H7 (cell line): ENCODE measurements at regions not wholly inside any gene's neighbourhood (a gene's known extent, or its start where the extent isn't known, plus 50 kb on each side); places are given as distances from the start of the nearest gene placed in this dataset.
"Not testable (repeated sequence)": the region's sequence is repeated elsewhere in the genome, so short reads cannot be mapped to it uniquely, and the experiment has no call there.

Experiments used
- DNase-seq: peaks from one replicate; pipeline ENCODE4 v3.0.0; 2012
- H3K27me3 ChIP-seq: 2 replicates; pipeline ENCODE4 v1.6.0; 2011; ENCODE audit warnings: mild to moderate bottlenecking, low read length; ENCODE audit not compliant: control insufficient read depth, insufficient read depth
- H3K36me3 ChIP-seq: replicated peaks from 2 replicates; pipeline ENCODE4 v1.5.1; 2011; ENCODE audit warnings: low read length; ENCODE audit not compliant: control insufficient read depth, insufficient read depth
- H3K4me3 ChIP-seq: 2 replicates; pipeline ENCODE4 v1.5.1; 2011; ENCODE audit warnings: low read depth, mild to moderate bottlenecking, control low read depth, low read length, moderate library complexity; ENCODE audit not compliant: insufficient read depth

DNA sequence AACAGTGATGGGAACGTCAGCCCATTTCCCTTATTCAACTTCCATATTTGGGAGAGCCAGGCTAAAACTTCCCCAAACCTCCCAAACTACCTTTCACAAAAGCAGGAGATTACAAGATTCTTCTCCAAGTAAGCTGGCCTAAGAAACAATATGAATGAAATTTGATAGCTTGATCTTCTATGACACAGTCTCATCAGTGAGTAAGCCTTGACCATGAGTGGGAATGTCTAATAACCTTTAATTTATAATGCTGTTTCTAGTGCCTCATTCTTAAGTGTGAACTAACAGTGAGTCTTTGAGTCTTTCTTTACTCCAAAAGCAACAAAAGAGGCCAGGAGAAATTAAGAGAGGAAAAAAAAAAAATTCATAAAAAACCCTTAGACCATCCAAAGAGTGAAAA is 1379.9 kb downstream of the EFNA5 start:
- DNase-seq = no peak
- no peaks in the 10 kb centered on the region; the same call in 1 of the 2 replicates for H3K27me3 ChIP-seq
- H3K36me3 ChIP-seq = no peaks in the 10 kb centered on the region
- no peak overlapping the region for H3K4me3 ChIP-seq

DNA sequence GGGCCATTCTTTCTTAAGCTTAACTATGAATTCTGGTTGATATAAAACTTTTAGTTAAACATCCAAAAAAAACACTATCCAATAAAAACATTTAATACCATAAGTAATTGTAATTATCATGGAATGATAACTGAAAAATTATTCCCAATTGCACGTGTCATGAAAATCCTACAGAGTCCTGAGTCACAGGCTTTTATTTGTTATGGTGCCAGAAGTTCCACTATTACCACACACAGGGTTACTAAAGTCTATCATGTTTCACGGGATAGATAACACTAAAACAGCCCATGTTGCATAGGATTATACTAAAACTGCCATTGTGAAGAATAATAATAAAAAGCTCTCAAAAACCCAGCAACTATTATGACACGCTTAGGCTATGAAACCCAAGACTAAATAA is 1381.8 kb downstream of the EFNA5 start:
- DNase-seq = no peak
- Histone ChIP-seq H3K36me3 (no peaks in the 10 kb centered on the region), H3K27me3 (no peaks in the 10 kb centered on the region), H3K4me3 (no peak overlapping the region)

DNA sequence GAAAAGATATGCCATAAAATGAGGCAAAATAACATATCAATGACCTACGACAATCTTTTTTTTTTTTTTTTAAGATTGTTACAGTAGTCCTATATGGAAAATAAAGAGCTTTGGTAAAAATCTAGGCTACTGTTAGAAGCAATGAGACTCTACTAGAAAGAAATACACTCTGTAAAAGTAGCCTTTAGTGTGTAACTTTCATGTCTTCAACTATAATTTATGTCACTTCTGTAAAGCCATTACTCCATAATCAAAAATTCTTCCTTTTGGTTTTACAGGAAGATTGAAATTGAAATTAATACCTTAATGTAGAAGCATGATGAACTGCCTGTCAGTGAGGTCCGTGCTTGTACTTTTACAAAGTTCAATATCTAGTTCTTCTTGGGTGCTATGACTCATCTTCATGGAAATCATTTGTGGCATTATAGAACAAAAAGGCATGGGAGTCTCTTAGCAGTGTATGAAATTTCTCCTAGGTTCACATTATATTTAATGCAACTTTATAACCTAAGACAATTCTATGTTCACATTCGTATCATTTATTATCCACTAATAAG is 1393.1 kb downstream of the EFNA5 start:
- Histone ChIP-seq H3K36me3 (no peaks in the 10 kb centered on the region), H3K4me3 (no peak overlapping the region), H3K27me3 (no peaks in the 10 kb centered on the region)
- no peak for DNase-seq

DNA sequence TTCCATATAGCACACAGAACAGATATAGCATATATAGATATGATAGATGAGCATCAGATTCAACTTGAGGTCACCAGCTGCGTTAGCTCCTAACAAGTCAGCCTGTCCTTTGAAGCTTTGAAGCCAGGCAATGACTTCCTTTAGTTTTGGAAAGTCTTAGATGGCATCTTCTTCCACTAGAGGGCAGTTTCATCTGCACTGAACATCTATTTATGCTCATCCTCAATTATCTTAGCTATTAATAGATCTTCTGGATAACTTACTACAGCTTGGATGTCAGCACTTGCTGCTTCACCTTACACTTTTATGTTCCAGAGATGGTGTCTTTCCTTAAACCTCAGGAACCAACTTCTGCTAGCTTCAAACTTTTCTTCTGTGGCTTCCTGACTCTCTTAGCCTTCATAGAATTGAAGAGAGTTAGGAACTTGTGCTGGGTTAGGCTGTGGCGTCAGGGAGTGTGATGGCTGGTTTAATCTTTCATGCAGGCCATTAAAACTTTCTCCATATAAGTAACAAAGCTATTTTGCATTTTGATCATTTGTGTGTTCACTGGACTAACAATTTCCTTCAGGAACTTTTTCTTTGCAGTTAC is 1401.4 kb downstream of the EFNA5 start:
- Histone ChIP-seq H3K4me3 (no peak overlapping the region), H3K36me3 (no peaks in the 10 kb centered on the region), H3K27me3 (no peaks in the 10 kb centered on the region)
- DNase-seq = no peak

DNA sequence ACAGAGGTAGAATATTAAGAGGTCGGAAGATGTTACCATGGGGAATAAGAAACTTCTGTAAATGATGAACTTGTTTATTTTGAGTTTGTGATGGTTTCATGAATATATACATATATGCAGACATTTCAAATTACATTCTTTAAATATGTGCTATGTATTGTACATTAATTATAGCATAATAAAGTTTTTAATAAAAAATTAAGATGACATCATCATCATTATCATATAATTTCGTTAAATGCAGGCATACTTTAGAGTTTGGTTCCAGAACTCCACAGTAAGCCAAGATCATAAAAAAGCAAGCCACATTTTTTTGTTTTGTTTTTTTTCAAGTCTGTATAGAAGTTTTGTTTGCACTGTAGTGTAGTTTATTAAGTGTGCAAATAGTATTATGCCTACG is 1403.5 kb downstream of the EFNA5 start:
- DNase-seq = no peak

DNA sequence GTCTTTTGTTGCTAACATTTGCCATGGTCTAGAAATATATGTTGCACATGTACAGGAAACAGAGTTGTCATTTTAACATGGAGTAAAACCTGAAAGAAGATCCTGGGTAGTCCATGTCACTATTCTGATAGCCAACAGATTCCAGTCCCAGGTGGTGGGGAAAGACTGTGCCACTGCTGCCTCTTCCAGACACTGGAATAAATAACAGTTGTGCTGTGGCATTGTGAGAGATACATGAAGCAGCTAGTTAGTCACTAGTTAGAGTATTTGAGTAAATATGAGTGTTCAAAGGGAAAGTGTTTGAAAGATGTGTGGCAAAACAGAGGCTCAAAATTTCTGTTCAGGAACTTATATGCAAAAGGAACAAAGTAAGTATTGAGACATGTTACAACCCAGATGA is 1408.3 kb downstream of the EFNA5 start:
- Histone ChIP-seq H3K27me3 (no peaks in the 10 kb centered on the region), H3K4me3 (no peak overlapping the region)
- no peak for DNase-seq

More for the DNA sequence above, 1403.5 kb downstream of the EFNA5 start:
- H3K27me3 ChIP-seq = no peaks in the 10 kb centered on the region
- no peaks in the 10 kb centered on the region for H3K36me3 ChIP-seq
- no peak overlapping the region for H3K4me3 ChIP-seq

DNA sequence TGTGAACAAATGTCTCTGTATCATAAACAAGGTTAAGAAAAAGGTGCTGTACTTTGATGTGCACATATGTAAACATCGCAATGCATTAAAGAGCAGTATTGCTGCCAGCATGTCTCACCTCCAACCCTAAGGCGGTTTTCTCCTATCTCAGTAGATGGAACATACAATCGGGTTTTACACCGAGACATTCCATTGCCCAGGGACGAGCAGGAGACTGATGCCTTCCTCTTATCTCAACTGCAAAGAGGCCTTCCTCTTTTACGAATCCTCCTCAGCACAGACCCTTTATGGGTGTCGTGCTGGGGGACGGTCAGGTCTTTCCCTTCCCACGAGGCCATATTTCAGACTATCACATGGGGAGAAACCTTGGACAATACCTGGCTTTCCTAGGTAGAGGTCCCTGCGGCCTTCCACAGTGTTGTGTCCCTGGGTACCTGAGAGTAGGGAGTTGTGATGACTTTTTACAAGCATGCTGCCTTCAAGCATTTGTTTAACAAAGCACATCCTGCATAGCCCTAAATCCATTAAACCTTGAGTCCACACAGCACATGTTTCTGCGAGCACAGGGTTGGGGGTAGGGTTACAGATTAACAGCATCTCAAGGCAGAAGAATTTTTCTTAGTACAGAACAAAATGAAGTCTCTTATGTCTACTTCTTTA is 1411.2 kb downstream of the EFNA5 start:
- H3K36me3 ChIP-seq, H3K27me3 ChIP-seq, H3K4me3 ChIP-seq, DNase-seq: not testable (repeated sequence)

More for the DNA sequence above, 1408.3 kb downstream of the EFNA5 start:
- H3K36me3 ChIP-seq = no peaks in the 10 kb centered on the region

DNA sequence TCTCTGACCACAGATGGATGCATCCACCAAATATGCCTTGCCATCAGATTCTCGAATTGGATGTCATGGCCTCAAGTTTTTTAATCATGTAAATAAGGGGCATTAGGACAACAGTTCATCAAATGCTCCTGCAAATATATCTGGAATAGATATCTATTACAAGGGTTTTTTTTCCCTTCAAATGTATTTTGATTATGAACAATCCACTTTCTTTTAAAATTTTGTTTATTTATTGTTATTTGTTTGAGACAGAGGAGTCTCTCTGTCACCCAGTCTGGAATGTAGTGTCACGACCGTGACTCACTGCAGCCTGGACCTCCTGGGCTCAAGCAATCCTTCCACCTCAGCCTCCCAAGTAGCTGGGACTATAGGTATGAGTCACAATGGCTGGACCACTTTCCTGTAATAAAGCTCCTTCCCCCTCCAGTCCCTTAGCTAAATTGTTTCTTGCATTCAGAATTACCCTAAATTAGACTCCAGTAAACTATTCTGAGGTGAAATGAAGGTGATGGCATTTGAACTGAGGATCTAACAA is 1412.1 kb downstream of the EFNA5 start:
- Histone ChIP-seq H3K4me3 (no peak overlapping the region), H3K36me3 (no peaks in the 10 kb centered on the region), H3K27me3 (no peaks in the 10 kb centered on the region)
- DNase-seq = no peak

DNA sequence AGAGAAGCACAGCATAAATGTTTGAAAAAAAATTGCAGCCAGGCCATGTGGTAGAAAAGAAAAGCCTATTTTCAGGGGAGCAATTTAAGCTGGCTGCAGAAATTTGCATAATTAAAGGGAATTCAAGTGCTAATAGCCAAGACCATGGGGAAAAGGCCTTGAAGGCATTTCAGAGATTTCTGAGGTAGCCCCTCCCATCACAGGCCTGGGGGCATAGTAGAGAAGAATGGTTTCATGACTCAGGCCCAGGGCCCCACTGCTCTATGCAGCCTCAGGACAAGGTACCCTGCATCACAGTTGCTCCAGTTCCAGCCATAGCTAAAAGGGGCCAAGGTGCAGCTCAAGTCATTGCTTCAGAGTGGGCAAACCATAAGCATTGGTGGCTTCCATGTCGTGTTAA is 1416.0 kb downstream of the EFNA5 start:
- H3K27me3 ChIP-seq = no peaks in the 10 kb centered on the region
- DNase-seq = no peak
- H3K36me3 ChIP-seq = no peaks in the 10 kb centered on the region
- H3K4me3 ChIP-seq = no peak overlapping the region

DNA sequence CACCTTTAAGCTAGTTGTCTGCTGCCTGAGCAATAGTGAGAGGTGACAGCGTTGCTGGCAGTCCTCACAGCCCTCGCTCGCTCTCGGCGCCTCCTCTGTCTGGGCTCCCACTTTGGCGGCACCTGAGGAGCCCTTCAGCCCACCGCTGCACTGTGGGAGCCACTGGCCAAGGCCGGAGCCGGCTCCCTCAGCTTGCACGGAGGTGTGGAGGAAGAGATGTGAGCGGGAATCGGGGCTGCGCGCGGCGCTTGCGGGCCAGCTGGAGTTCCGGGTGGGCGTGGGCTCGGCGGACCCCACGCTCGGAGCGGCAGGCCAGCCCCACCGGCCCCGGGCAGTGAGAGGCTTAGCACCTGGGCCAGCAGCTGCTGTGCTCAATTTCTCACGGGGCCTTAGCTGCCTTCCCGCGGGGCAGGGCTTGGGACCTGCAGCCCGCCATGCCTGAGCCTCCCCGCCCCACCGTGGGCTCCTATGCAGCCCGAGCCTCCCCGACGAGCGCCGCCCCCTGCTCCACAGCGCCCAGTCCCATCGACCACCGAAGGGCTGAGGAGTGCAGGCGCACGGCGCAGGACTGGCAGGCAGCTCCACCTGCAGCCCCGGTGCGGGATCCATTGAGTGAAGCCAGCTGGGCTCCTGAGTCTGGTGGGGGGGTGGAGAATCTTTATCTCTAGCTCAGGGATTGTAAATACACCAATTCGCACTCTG is 1424.5 kb downstream of the EFNA5 start:
- not testable (repeated sequence) for H3K36me3 ChIP-seq, H3K27me3 ChIP-seq, DNase-seq, H3K4me3 ChIP-seq

DNA sequence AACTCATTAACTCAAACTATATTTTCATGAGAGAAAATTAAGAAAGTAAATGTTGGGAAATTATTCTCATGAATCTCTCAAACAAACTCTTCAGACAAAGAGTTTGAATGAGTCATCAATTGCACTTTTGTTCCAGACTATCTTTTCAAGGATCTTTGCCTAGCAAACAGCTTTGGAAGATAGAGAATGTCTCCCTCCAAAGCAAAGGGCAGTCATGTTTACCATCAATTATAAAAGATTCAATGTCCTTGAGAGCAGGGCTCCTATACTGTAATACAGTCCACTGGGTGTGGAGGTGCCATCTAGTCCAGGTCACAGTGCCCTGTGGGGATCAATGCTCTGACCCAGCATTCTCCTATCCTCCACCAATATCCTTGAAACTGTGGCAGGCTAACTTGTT is 1429.3 kb downstream of the EFNA5 start:
- Histone ChIP-seq H3K4me3 (no peak overlapping the region), H3K27me3 (no peaks in the 10 kb centered on the region)
- DNase-seq = no peak

DNA sequence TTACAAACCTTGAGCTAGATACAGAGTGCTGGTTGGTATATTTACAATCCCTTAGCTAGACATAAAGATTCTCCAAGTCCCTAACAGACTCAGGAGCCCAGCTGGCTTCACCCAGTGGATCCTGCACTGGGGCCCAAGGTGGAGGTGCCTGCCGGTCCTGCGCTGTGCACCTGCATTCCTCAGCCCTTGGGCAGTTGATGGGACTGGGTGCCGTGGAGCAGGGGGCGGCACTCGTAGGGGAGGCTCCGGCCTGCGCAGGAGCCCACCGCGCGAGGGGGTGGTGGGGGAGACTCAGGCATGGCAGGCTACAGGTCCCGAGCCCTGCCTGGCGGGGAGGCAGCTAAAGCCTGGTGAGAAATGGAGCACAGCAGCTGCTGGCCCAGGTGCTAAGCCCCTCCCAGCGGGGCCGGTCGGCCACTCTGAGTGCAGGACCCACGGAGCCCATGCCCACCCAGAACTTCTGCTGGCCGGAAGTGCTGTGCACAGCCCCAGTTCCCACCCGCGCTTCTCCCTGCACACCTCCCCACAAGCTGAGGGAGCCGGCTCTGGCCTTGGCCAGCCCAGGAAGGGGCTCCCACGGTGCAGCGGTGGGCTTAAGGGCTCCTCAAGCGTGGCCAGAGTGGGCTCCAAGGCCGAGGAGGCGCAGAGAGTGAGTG is 1464.7 kb downstream of the EFNA5 start:
- DNase-seq = no peak
- Histone ChIP-seq H3K4me3 (no peak overlapping the region), H3K27me3 (no peaks in the 10 kb centered on the region), H3K36me3 (no peaks in the 10 kb centered on the region)

More for the DNA sequence above, 1429.3 kb downstream of the EFNA5 start:
- no peaks in the 10 kb centered on the region for H3K36me3 ChIP-seq

DNA sequence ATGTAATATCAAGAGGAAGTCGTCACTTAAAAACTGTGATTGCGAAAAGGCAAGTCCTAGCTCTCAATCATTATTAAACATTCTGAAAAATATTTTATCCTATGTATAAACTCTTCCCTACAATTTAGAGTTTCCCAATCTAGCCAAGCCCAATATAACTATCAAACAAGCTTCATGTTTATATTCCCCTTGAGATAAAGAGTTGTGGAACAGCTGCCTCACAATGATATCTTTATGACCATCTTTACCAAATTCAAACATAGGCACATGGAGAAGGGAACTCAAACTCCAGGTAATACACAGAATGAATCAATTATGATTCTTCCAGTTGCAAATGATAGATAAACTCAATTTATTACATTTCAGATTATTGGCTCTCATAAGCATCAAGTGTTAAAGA is 1468.7 kb downstream of the EFNA5 start:
- Histone ChIP-seq H3K27me3 (no peaks in the 10 kb centered on the region), H3K36me3 (no peaks in the 10 kb centered on the region), H3K4me3 (no peak overlapping the region)
- DNase-seq = no peak

DNA sequence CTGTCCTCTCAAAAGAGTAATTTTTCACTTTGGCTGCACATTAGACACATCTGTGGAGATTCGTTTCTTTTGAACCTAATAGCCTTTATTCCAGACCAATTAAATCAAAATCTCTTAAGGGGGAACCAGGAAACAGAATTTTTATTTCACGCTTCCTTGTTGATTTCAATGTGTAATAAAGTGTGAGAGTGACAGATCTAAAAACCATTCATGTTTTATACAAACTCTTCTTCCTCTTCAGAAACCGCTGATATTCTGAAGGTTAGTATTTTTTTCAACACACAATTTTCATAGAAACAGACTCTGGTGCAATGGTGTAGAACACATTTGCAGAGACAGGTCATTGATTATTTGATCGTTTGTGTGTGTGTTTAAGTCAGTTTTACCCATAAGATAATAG is 1469.8 kb downstream of the EFNA5 start:
- no peak for DNase-seq
- Histone ChIP-seq H3K27me3 (no peaks in the 10 kb centered on the region), H3K4me3 (no peak overlapping the region), H3K36me3 (no peaks in the 10 kb centered on the region)
